ENCODE measurements at regions not wholly inside any gene's neighbourhood (a gene's known extent, or its start where the extent isn't known, plus 50 kb on each side); places are given as distances from the start of the nearest gene placed in this dataset.

DNA sequence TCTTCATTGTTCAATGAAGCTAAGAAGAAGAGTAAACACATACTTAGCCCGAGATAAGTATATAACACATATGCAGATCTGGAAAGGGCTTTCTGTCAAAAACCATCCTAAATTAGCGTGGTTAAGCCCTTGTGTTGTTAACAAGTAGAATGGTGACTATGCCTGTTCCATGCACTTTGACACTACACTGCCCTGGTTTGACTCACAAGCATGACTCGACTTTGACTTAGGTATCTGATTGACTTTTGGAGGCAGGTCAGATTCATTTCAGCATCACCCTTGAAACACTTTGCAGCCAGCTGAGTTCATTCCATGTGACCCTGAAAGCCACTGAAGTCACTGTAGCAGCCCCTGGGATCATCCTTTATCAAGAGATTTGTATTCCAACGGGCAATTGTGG lies 239.8 kb downstream of the TBX18 start:
- Histone ChIP-seq H3K9me3 (ENCODE audit: control insufficient read depth, low read length) (no peaks in the 10 kb centered on the region), H3K4me1 (ENCODE audit: control insufficient read depth in 1 of 2, insufficient read depth in 2 of 2, low read length in 2 of 2) (peaks cover 0 to 12% of the 10 kb centered on the region in 2 donors), H3K4me3 (ENCODE audit: low read length in 2 of 2) (no peak overlapping the region), H3K36me3 (ENCODE audit: control insufficient read depth in 1 of 2, insufficient read depth in 2 of 2, low read length in 1 of 2) (no peaks in the 10 kb centered on the region), H3K27me3 (ENCODE audit: control insufficient read depth in 1 of 2, insufficient read depth in 2 of 2, low read length in 1 of 2) (no peaks in the 10 kb centered on the region), H3K27ac (ENCODE audit: low read depth in 1 of 2, low read length in 2 of 2) (no peak overlapping the region)
- intact Hi-C loops (cut with DNase I), result loop anchor here in 1 of 2 donors (5.0 kb wide), 1 partner anchor 33 kb away; no protein-coding TSS in a partner anchor
- WGBS, 2 donors, result 74 to 90% methylated on average over 4 of the region's 4 CpGs
- ATAC-seq (ENCODE audit: low FRiP score) (no peak), DNase-seq (no peak)

DNA sequence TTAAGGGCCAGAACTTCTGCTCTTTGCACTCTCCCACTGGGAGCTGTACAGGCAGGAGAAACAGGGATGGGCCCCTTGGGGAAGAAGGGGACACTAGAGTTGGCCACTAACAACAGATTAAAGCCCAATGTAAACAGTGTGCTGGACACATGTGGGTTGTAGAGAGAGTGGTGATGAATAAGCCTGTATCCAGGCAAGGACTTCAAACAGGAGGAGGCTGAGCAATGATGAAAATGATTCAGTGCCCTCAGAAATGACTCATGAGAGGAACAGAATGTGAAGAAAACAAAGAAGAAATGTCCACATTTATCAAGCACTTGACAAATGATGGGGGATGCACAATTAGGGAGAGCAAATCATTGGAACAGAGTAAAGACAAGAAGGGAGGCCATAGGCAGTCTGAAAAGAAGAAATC lies 242.3 kb downstream of the TBX18 start:
- Histone ChIP-seq H3K36me3 (ENCODE audit: control insufficient read depth in 1 of 2, insufficient read depth in 2 of 2, low read length in 1 of 2) (no peaks in the 10 kb centered on the region), H3K4me3 (ENCODE audit: low read length in 2 of 2) (no peak overlapping the region), H3K4me1 (ENCODE audit: control insufficient read depth in 1 of 2, insufficient read depth in 2 of 2, low read length in 2 of 2) (peaks cover 0 to 12% of the 10 kb centered on the region in 2 donors), H3K9me3 (ENCODE audit: control insufficient read depth, low read length) (no peaks in the 10 kb centered on the region), H3K27ac (ENCODE audit: low read depth in 1 of 2, low read length in 2 of 2) (peak overlapping the region in 1 of 2 donors; percentile 23), H3K27me3 (ENCODE audit: control insufficient read depth in 1 of 2, insufficient read depth in 2 of 2, low read length in 1 of 2) (no peaks in the 10 kb centered on the region)
- ATAC-seq (ENCODE audit: low FRiP score) (peak; percentile 76), DNase-seq (no peak)
- intact Hi-C loops (cut with DNase I), result loop anchor here in 1 of 2 donors (5.0 kb wide), 1 partner anchor 35 kb away; no protein-coding TSS in a partner anchor

- Histone ChIP-seq H3K36me3 (ENCODE audit: control insufficient read depth in 1 of 2, insufficient read depth in 2 of 2, low read length in 1 of 2) (no peaks in the 10 kb centered on the region), H3K4me1 (ENCODE audit: control insufficient read depth in 1 of 2, insufficient read depth in 2 of 2, low read length in 2 of 2) (peaks cover 0 to 12% of the 10 kb centered on the region in 2 donors), H3K27me3 (ENCODE audit: control insufficient read depth in 1 of 2, insufficient read depth in 2 of 2, low read length in 1 of 2) (no peaks in the 10 kb centered on the region), H3K9me3 (ENCODE audit: control insufficient read depth, low read length) (no peaks in the 10 kb centered on the region), H3K4me3 (ENCODE audit: low read length in 2 of 2) (no peak overlapping the region), H3K27ac (ENCODE audit: low read depth in 1 of 2, low read length in 2 of 2) (no peak overlapping the region)
- DNase-seq (no peak), ATAC-seq (ENCODE audit: low FRiP score) (no peak)
- WGBS, 2 donors, result 30 to 48% methylated on average over 1 of the region's 1 CpG
- intact Hi-C loops (cut with DNase I), result loop anchor here in 1 of 2 donors (5.0 kb wide), 1 partner anchor 36 kb away; no protein-coding TSS in a partner anchor
Measured at GRCh38 chr6:84521511-84521910, 242.9 kb downstream of the TBX18 start.

GRCh38 chr6:84517741-84518530 lies 246.5 kb downstream of the TBX18 start:
- Histone ChIP-seq H3K27ac (ENCODE audit: low read depth in 1 of 2, low read length in 2 of 2) (no peak overlapping the region), H3K4me3 (ENCODE audit: low read length in 2 of 2) (no peak overlapping the region), H3K27me3 (ENCODE audit: control insufficient read depth in 1 of 2, insufficient read depth in 2 of 2, low read length in 1 of 2) (no peaks in the 10 kb centered on the region), H3K36me3 (ENCODE audit: control insufficient read depth in 1 of 2, insufficient read depth in 2 of 2, low read length in 1 of 2) (no peaks in the 10 kb centered on the region), H3K9me3 (ENCODE audit: control insufficient read depth, low read length) (no peaks in the 10 kb centered on the region), H3K4me1 (ENCODE audit: control insufficient read depth in 1 of 2, insufficient read depth in 2 of 2, low read length in 2 of 2) (peaks cover 3 to 14% of the 10 kb centered on the region in 2 donors)
- no peak for DNase-seq
- 3 to 13% methylated on average over 2 of the region's 2 CpGs for WGBS, 2 donors
- intact Hi-C loops (cut with DNase I), result loop anchor here (10.0 kb wide), 2 partner anchors 93 to 247 kb away; partner anchors contain the start of gene TBX18 (in 1 of the 2)
- no peak for ATAC-seq (ENCODE audit: low FRiP score)

DNA sequence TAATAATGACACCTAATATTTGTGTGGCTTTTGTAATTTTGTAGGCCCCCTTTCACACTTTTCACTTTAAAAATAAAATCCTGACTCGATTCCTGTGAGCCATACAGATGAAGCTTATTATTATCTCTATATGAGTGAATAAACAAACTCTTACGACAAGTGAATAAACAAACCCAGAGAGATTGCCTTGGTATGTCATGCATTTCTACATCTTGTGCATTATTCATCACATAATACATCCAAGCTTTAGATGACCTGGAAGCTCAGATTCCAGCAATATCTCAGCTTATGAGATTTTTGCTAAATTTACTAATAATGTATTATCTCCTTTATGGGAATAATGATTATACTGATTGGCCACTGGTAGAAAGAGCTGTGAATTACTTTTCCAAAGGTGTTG lies 248.2 kb downstream of the TBX18 start:
- 44 to 50% methylated on average over 2 of the region's 2 CpGs for WGBS, 2 donors
- Histone ChIP-seq H3K4me3 (ENCODE audit: low read length in 2 of 2) (no peak overlapping the region), H3K36me3 (ENCODE audit: control insufficient read depth in 1 of 2, insufficient read depth in 2 of 2, low read length in 1 of 2) (no peaks in the 10 kb centered on the region), H3K9me3 (ENCODE audit: control insufficient read depth, low read length) (no peaks in the 10 kb centered on the region), H3K27me3 (ENCODE audit: control insufficient read depth in 1 of 2, insufficient read depth in 2 of 2, low read length in 1 of 2) (no peaks in the 10 kb centered on the region), H3K4me1 (ENCODE audit: control insufficient read depth in 1 of 2, insufficient read depth in 2 of 2, low read length in 2 of 2) (peaks cover 3 to 9% of the 10 kb centered on the region in 2 donors), H3K27ac (ENCODE audit: low read depth in 1 of 2, low read length in 2 of 2) (no peak overlapping the region)
- DNase-seq (no peak), ATAC-seq (ENCODE audit: low FRiP score) (no peak)
- intact Hi-C loops (cut with DNase I), result loop anchor here (10.0 kb wide), 2 partner anchors 91 to 249 kb away; partner anchors contain the start of gene TBX18 (in 1 of the 2)

GRCh38 chr6:84515067-84515466 lies 249.3 kb downstream of the TBX18 start:
- Histone ChIP-seq H3K4me1 (ENCODE audit: control insufficient read depth in 1 of 2, insufficient read depth in 2 of 2, low read length in 2 of 2) (peaks cover 3 to 4% of the 10 kb centered on the region in 2 donors), H3K27ac (ENCODE audit: low read depth in 1 of 2, low read length in 2 of 2) (peak overlapping the region; percentile 47 to 76), H3K4me3 (ENCODE audit: low read length in 2 of 2) (peak overlapping the region in 1 of 2 donors; percentile 79), H3K36me3 (ENCODE audit: control insufficient read depth in 1 of 2, insufficient read depth in 2 of 2, low read length in 1 of 2) (no peaks in the 10 kb centered on the region), H3K27me3 (ENCODE audit: control insufficient read depth in 1 of 2, insufficient read depth in 2 of 2, low read length in 1 of 2) (no peaks in the 10 kb centered on the region), H3K9me3 (ENCODE audit: control insufficient read depth, low read length) (no peaks in the 10 kb centered on the region)
- WGBS, 2 donors, result 3 to 7% methylated on average over 6 of the region's 6 CpGs
- no peak for DNase-seq
- ATAC-seq (ENCODE audit: low FRiP score), result peak; percentile 60
- intact Hi-C loops (cut with DNase I), result loop anchor here (10.0 kb wide), 2 partner anchors 90 to 250 kb away; partner anchors contain the start of gene TBX18 (in 1 of the 2)

DNA sequence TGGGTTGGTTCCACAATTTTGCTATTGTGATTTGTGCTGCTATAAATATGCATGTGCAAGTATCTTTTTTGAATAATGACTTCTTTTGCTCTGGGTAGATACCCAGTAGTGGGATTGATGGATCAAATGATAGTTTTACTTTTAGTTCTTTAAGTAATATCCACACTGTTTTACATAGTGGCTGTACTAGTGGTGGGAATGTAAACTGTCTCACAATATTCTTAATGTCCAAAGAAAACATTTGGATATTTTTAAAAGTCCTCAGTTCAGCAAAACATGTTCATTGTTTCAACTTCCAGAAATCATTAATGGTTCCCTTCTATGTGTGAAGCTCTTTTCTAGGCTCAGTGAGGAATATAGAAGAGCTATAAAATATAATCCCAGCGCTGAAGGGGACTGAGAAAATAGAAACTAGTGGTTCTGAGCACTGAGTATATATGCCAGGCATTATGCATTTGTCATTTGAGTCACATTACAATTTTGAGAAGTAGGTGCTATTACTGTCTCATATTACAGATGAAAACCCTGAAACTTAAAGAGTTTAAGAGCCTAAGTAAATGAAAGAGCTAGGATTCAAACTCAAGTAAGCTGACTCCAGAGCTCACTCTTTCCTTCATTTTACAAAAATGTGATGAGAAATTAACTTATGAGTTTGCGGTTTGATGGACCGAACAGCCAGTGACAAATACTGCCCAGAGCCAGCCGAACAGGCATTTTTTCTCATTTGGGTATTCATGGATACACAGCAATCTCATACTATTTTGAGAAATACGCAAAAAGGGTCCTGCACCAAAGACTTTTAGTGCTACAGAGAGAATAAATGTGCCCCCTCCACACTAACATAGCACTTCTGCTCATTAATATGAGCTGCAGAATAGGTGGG lies 250.1 kb downstream of the TBX18 start:
- Histone ChIP-seq H3K4me3 (ENCODE audit: low read length in 2 of 2) (peak overlapping the region in 1 of 2 donors; percentile 79), H3K27me3 (ENCODE audit: control insufficient read depth in 1 of 2, insufficient read depth in 2 of 2, low read length in 1 of 2) (no peaks in the 10 kb centered on the region), H3K27ac (ENCODE audit: low read depth in 1 of 2, low read length in 2 of 2) (peak overlapping the region; percentile 78 to 96), H3K4me1 (ENCODE audit: control insufficient read depth in 1 of 2, insufficient read depth in 2 of 2, low read length in 2 of 2) (peaks cover 3 to 6% of the 10 kb centered on the region in 2 donors), H3K36me3 (ENCODE audit: control insufficient read depth in 1 of 2, insufficient read depth in 2 of 2, low read length in 1 of 2) (no peaks in the 10 kb centered on the region), H3K9me3 (ENCODE audit: control insufficient read depth, low read length) (no peaks in the 10 kb centered on the region)
- ATAC-seq (ENCODE audit: low FRiP score) (no peak), DNase-seq (no peak)
- intact Hi-C loops (cut with DNase I), result loop anchor here (5.0 to 10.0 kb wide), 4 partner anchors 47 to 250 kb away; partner anchors contain the start of gene TBX18 (in 2 of the 2)
- WGBS, 2 donors, result 3 to 7% methylated on average over 5 of the region's 5 CpGs

DNA sequence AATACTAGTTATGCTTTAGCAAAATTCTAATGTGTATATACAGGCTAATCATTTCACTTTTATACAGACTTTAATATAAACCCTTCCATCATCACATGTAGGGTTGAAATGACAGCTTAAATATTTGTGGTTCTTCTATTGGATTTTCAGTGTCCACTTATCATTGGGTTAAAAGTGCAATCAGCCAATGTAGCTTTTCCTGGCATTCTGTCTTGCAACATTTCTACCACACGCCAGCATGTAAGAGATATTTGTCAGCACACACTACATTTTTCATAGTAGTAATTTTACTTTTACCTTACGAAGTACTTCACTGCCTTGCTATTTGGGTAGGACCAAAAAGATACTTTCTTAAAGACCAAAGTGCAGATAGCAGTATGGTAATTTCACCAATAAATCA lies 252.0 kb downstream of the TBX18 start:
- WGBS, 2 donors, result 13 to 25% methylated on average over 2 of the region's 2 CpGs
- H3K4me1 ChIP-seq (ENCODE audit: control insufficient read depth in 1 of 2, insufficient read depth in 2 of 2, low read length in 2 of 2), result peaks cover 3 to 6% of the 10 kb centered on the region in 2 donors
- H3K9me3 ChIP-seq (ENCODE audit: control insufficient read depth, low read length), result no peaks in the 10 kb centered on the region
- no peak for ATAC-seq (ENCODE audit: low FRiP score)
- intact Hi-C loops (cut with DNase I), result loop anchor here (5.0 to 10.0 kb wide), 4 partner anchors 45 to 252 kb away; partner anchors contain the start of gene TBX18 (in 2 of the 2)
- no peak for DNase-seq
- H3K36me3 ChIP-seq (ENCODE audit: control insufficient read depth in 1 of 2, insufficient read depth in 2 of 2, low read length in 1 of 2), result no peaks in the 10 kb centered on the region
- H3K27ac ChIP-seq (ENCODE audit: low read depth in 1 of 2, low read length in 2 of 2), result no peak overlapping the region
- H3K4me3 ChIP-seq (ENCODE audit: low read length in 2 of 2), result no peak overlapping the region
- H3K27me3 ChIP-seq (ENCODE audit: control insufficient read depth in 1 of 2, insufficient read depth in 2 of 2, low read length in 1 of 2), result no peaks in the 10 kb centered on the region

Data from aorta (tissue), 5 donors.